Loucy (cell line): ENCODE measurements at regions not wholly inside any gene's neighbourhood (a gene's known extent, or its start where the extent isn't known, plus 50 kb on each side); places are given as distances from the start of the nearest gene placed in this dataset.
"Not testable (repeated sequence)": the region's sequence is repeated elsewhere in the genome, so short reads cannot be mapped to it uniquely, and the experiment has no call there.

Source experiments
- H2AFZ ChIP-seq: fragments of 200-600 bp; sonication (generic); 2 replicates; pipeline ENCODE4 v1.6.0; 2016; ENCODE audit warnings: antibody characterized with exemption, mild to moderate bottlenecking, low read length, moderate library complexity
- H3F3A ChIP-seq: fragments of 200-600 bp; 2 replicates; pipeline ENCODE4 v1.6.0; 2016; ENCODE audit warnings: antibody characterized with exemption, low read depth, mild to moderate bottlenecking
- H3K27me3 ChIP-seq: fragments of 200-600 bp; sonication (generic); 2 replicates; pipeline ENCODE4 v1.6.1; 2014; ENCODE audit warnings: low read length, mild to moderate bottlenecking; ENCODE audit not compliant: insufficient read depth, poor library complexity, severe bottlenecking
- H3K36me3 ChIP-seq: fragments of 200-600 bp; sonication (generic); 2 replicates; pipeline ENCODE4 v1.6.1; 2016; ENCODE audit warnings: low read length; ENCODE audit not compliant: insufficient read depth
- H3K4me1 ChIP-seq: fragments of 200-600 bp; sonication (generic); 2 replicates; pipeline ENCODE4 v1.5.1; 2014; ENCODE audit warnings: low read length, mild to moderate bottlenecking; ENCODE audit not compliant: insufficient read depth, poor library complexity, severe bottlenecking
- H3K4me2 ChIP-seq: fragments of 200-600 bp; sonication (generic); 2 replicates; pipeline ENCODE4 v1.6.0; 2014; ENCODE audit warnings: antibody characterized with exemption, low read length, low read depth, mild to moderate bottlenecking; ENCODE audit not compliant: poor library complexity, severe bottlenecking
- H3K4me3 ChIP-seq: fragments of 200-600 bp; sonication (generic); 2 replicates; pipeline ENCODE4 v1.5.1; 2014; ENCODE audit warnings: low read length, mild to moderate bottlenecking, mixed read lengths; ENCODE audit not compliant: poor library complexity, severe bottlenecking
- H3K79me2 ChIP-seq: fragments of 200-600 bp; sonication (generic); 2 replicates; pipeline ENCODE4 v1.6.1; 2014; ENCODE audit warnings: low read length; ENCODE audit not compliant: insufficient read depth
- H3K9ac ChIP-seq: fragments of 200-600 bp; sonication (generic); 2 replicates; pipeline ENCODE4 v1.6.0; 2014; ENCODE audit warnings: mild to moderate bottlenecking, low read depth, low read length, moderate library complexity; ENCODE audit not compliant: poor library complexity, severe bottlenecking
- H3K9me2 ChIP-seq: fragments of 200-600 bp; sonication (generic); replicated peaks from 2 replicates; pipeline ENCODE4 v1.6.1; 2016; ENCODE audit warnings: low read depth, low read length, mixed read lengths
- H3K9me3 ChIP-seq: fragments of 200-600 bp; sonication (generic); 2 replicates; pipeline ENCODE4 v1.6.1; 2014; ENCODE audit warnings: mild to moderate bottlenecking, antibody characterized with exemption, low read length, low read depth; ENCODE audit not compliant: insufficient read depth
- H4K20me1 ChIP-seq: fragments of 200-600 bp; sonication (generic); 2 replicates; pipeline ENCODE4 v1.6.0; 2014; ENCODE audit warnings: antibody characterized with exemption, low read length, mild to moderate bottlenecking; ENCODE audit not compliant: insufficient read depth, poor library complexity, severe bottlenecking
- CTCF ChIP-seq: fragments of 200-600 bp; sonication (generic); conservative IDR thresholded peaks from 2 replicates; pipeline ENCODE4 v1.5.1; 2014; ENCODE audit warnings: mild to moderate bottlenecking, antibody characterized with exemption, low read length
- EZH2phosphoT487 ChIP-seq: fragments of 200-600 bp; IDR thresholded peaks from 2 replicates; pipeline ENCODE4 v1.6.1; 2018; ENCODE audit warnings: antibody characterized with exemption, mild to moderate bottlenecking, moderate library complexity, borderline replicate concordance

DNA sequence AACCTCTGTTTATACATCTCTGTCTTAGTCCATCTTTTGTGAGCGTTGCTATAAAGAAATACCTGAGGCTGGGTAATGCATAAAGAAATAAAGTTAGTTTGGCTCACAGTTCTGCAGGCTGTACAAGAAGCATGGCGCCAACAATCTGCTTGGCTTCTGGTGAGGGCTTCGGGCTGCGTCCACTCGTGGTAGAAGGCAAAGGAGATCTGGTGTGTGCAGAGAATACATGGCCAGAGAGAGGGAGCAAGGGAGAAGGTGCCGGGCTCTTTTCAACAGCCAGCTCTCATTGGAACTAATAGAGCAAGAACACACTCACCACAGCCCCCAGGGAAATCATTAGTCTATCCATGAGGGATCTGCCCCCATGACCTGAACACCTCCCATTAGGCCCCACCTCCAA is 100.3 kb upstream of the SRSF6 start:
- Histone ChIP-seq H3K9me3 (no peaks in the 10 kb centered on the region), H2AFZ (no peak overlapping the region), H3K4me1 (no peaks in the 10 kb centered on the region), H3K4me3 (no peak overlapping the region), H3K4me2 (no peak overlapping the region), H3K9ac (no peak overlapping the region), H3K9me2 (no peaks in the 10 kb centered on the region), H3K27me3 (no peaks in the 10 kb centered on the region), H3K36me3 (no peaks in the 10 kb centered on the region), H4K20me1 (no peaks in the 10 kb centered on the region), H3F3A (no peaks in the 10 kb centered on the region), H3K79me2 (no peaks in the 10 kb centered on the region)
- TF ChIP-seq EZH2phosphoT487 (no peak), CTCF (no peak)

DNA sequence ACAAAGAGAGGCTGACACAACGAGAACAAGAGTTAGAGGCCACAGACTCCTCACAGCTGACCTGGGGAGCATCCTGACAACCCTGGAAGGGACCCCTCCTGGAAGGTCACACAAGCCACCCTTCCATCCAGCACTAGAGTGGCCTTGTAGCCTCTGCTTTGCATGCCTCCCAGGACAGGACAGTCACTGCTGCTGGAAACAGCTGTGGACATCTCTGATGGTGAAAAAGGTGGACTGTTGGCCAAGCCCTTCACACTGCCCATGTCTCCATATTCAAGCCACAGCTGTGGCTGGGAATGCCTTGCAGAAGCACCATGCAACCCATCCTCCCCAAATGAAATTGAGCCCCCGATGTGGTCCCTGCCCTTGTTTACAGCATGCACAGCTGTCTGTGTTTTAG is 102.1 kb upstream of the SRSF6 start:
- Histone ChIP-seq H3K4me2 (no peak overlapping the region), H3F3A (no peaks in the 10 kb centered on the region), H3K27me3 (no peaks in the 10 kb centered on the region), H3K4me3 (no peak overlapping the region), H3K79me2 (no peaks in the 10 kb centered on the region), H3K9me3 (no peaks in the 10 kb centered on the region; the same call in 1 of the 2 replicates), H4K20me1 (no peaks in the 10 kb centered on the region), H3K9me2 (no peaks in the 10 kb centered on the region), H3K4me1 (no peaks in the 10 kb centered on the region), H3K9ac (no peak overlapping the region), H3K36me3 (no peaks in the 10 kb centered on the region), H2AFZ (no peak overlapping the region)
- TF ChIP-seq CTCF (no peak), EZH2phosphoT487 (no peak)

DNA sequence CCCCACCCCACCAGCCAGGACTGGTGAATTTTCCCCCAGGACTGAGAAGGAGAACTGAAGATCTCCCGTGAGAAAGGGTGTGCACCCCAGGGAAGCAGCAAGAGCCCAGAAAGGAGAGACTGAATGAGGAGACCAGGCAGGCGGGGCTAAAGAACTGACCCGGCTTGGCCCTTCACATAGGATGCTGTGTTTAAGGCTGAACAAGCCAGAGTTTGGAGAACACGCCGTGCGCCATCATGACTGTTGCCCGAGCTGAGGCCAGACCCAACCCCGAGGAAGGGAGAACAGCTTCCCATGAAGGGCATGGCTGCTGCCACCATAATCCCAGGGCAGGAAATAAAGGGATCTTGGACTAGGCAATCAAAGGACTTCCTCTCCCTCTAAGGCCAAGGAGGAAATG is 104.7 kb upstream of the SRSF6 start:
- Histone ChIP-seq H3K36me3 (no peaks in the 10 kb centered on the region), H3K4me1 (no peaks in the 10 kb centered on the region), H3K4me3 (no peak overlapping the region), H3K9me3 (no peaks in the 10 kb centered on the region; the same call in 1 of the 2 replicates), H3K9me2 (no peaks in the 10 kb centered on the region), H3K79me2 (no peaks in the 10 kb centered on the region), H2AFZ (no peak overlapping the region), H3K4me2 (no peak overlapping the region), H3K9ac (no peak overlapping the region), H3K27me3 (no peaks in the 10 kb centered on the region), H4K20me1 (no peaks in the 10 kb centered on the region), H3F3A (no peaks in the 10 kb centered on the region)
- TF ChIP-seq EZH2phosphoT487 (no peak), CTCF (no peak)

DNA sequence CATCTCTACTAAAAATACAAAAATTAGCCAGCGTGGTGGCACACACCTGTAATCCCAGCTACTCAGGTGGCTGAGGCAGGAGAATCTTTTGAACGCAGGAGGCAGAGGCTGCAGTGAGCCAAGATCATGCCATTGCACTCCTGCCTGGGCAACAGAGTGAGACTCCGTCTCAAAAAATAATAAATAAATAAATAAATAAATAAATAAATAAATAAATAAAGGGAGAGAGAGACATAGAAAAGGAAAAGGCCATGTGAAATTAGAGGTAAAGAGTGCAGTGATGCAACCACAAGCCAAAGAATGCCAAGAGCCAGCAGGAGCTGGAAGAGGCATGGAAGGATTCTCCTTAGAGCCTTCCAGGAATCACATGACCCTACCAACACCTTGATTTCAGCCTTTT is 107.0 kb upstream of the SRSF6 start:
- H3K9ac ChIP-seq, H3K4me3 ChIP-seq, H3K79me2 ChIP-seq, H4K20me1 ChIP-seq, H3K9me3 ChIP-seq, H3K27me3 ChIP-seq, H3K4me1 ChIP-seq, H3F3A ChIP-seq, H3K4me2 ChIP-seq, H3K36me3 ChIP-seq, H2AFZ ChIP-seq, H3K9me2 ChIP-seq: not testable (repeated sequence)
